ENCODE measurements at regions not wholly inside any gene's neighbourhood (a gene's known extent, or its start where the extent isn't known, plus 50 kb on each side); places are given as distances from the start of the nearest gene placed in this dataset.
"Not testable (repeated sequence)": the region's sequence is repeated elsewhere in the genome, so short reads cannot be mapped to it uniquely, and the experiment has no call there.

DNA sequence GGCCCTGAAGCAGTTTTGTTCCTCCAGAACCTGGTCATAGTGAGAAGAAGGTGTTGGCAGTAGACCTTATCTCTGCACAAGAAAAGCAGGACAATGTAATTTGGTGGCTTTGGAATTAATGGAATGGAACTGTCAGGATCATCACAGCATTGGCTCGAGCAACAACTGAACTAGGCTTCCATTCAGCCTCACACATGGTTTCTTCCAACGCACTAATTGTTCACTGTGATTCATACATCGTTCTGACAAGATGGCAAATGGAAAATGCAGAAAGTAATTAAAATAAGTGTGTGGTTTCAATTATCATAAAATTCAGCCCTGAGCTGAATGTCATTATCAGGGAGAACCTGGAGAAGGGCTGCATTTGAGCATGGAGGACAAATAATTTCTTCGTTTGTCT is 80.6 kb downstream of the MFSD1 start:
- no peak for DNase-seq

DNA sequence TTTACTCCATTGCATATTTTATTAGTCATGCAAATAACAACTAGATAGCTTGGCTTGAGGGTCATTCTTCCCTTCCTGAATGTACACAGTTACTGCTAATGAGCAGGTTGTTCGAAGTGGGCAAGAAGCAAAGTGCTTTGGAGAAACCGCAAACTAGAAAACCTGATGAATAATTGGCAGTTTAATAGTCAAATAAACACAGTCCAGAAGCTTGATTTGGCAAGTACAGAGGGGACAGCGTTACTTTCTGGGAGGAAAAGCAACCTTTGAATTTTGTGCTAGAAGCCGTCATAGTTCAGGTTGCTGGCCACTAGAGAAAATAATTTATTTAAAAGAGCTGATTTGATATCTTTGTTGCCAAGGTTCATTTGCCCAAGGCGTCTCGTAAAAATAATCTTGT is 94.9 kb downstream of the MFSD1 start:
- DNase-seq = no peak

DNA sequence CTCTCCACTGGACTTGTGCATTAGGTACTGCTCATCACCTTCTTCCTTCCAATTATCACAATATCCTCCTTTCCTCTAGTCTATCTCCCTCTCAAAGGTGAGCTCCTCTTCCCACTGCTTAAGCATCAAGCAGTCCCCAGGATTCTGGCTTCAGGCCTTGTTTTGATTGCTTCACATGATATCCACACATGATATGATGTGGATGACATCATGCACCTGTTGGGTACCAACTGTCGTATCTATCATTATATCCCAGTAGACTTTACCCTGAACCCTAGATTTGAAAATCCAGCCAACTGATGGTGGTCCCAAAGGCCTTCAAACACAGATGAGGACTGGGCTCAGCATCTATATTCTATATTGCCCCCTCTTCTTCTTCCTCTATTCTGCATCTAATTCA is 104.9 kb downstream of the MFSD1 start:
- DNase-seq = no peak

DNA sequence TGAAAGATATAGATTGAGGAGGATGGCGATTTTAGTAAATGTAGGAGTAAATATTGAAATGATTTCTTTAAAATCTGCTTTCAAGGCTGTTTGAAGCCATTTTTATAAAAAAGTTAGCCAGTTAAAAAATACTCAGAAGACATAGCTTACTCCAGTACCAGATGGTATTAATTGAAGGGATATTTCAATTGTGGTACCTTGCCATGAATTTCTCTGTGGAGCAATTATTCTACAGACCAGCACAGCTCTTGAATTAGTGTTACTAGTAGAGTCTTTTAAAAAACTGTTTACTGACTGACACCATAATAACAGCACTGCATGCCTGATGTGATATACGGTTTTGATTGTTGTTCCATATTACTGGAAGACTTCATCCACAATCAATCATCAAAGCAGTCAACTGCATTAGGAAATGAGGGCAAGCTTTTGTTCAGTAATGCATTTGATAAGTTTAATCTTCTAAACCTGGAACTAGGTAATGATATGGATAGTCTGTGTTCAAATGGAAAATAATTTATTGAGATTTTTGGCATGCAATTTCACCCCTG is 106.4 kb downstream of the MFSD1 start:
- no peak for DNase-seq

GRCh38 chr3:158909870-158910269 is 108.0 kb downstream of the MFSD1 start:
- no peak for DNase-seq

GRCh38 chr3:158911586-158911985 is 109.7 kb downstream of the MFSD1 start:
- no peak for DNase-seq

DNA sequence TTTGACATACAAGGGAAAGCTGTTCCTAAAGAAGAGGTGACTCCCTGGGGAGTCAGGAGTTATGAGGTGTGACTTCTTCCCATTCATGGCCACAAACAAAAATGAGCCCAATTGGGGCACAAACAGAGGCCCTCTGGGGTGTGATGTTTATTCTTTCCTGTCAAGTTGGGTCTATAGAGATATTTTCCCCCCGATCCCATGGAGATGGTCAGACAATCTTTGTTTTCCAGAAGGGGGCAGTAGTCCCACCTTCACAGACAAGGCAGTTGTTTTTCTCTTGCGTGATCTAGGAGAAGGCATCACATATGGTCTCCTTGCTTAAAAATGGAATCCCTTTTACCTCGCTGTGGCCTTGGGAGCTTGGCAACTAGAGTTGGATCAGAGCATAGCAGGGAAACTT is 110.3 kb downstream of the MFSD1 start:
- DNase-seq = no peak

DNA sequence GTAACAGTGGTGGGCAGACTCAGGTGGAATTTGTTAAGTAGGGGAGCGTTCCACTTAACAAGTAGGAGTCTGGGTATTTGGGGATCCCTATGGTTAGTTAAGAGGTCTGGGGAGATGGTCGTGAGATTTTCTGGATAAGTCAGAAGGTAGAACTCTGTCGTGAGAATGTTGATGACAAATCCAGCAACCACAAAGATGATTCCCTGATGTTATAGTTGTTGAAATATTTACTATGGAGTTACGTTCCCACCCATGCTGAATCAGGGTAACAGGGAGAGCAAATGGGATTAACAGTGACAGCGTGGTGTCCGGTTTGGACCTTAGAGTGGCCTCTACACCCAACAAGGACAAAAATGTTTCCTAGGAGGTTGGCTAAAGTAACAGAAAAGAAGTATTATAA is 110.8 kb downstream of the MFSD1 start:
- no peak for DNase-seq

DNA sequence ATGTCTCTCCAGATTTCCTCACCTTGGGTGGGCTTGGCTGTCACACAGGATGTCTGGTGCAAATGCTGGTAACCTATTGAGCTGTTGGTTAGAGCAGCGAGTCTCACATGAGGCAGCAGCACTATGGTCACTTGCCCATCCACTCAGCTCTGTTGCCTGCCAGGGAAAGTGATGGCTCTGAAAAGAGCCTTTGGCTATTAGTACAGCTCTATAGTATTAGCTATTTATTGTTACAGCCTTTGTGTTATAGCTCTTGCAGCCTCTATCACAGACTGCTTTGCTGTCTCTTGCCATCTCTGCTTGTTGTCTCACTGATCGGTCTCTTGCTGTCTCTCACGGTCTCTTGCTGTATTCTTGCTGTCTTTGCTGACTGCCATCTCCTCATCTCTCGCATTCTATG is 114.3 kb downstream of the MFSD1 start:
- DNase-seq = no peak

GRCh38 chr3:158918008-158918407 is 116.2 kb downstream of the MFSD1 start:
- DNase-seq = peak in 1 of 2 donors; percentile 24

DNA sequence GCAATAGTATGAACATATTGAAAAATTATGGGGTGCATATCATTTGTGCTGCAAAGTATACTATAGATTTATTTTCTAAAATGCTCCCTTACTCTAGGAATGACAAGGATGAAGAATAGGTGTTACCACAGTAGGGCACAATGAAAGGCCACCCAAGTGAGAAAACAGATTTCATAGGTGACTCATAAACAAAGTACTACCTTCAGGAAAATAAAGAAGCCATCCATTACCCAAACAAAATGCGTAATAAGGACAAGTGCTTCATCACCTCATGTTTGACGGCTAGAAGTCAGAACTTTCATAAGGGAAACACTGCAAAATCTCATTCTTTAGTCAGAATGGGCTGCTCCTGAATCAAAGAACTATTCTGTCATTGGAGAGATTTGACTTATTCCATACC is 116.6 kb downstream of the MFSD1 start:
- DNase-seq = no peak

DNA sequence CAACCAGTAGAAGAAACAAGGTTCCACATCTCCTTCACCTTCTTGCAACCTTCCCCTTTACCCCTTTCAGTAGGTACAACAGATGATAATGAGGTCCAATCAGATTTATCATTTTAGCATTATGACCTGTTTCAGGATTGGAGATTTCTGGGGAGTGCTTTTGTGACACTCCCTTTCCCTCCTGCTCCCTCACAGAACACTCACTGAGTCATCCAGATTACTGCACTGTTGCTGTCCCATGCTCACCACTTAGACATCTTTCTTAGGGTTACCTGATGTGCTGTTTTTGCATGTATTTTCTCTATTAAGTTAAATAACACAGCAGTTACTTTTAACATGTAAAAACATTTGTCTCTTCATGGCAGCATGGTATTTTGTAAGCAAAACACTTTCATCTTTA is 118.5 kb downstream of the MFSD1 start:
- no peak for DNase-seq

DNA sequence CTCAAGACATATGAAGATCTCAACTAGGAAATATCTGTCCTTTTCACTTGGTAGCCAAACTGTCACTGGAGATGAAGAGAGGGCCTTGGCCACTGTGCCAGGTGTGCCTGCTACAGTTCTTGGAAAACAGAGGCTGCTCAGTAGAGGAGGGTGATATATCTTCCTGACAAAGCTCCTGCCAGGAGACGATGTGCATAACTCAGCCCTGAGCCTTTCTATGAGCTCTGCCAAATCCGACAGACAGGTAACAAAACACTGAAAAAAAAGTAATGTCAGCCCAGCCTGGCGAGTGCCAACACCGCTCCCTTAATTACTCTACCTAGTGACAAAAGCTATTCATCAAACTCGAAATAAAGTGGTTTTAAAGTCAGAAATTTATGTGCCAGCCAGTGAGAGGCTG is 123.2 kb downstream of the MFSD1 start:
- no peak for DNase-seq

DNA sequence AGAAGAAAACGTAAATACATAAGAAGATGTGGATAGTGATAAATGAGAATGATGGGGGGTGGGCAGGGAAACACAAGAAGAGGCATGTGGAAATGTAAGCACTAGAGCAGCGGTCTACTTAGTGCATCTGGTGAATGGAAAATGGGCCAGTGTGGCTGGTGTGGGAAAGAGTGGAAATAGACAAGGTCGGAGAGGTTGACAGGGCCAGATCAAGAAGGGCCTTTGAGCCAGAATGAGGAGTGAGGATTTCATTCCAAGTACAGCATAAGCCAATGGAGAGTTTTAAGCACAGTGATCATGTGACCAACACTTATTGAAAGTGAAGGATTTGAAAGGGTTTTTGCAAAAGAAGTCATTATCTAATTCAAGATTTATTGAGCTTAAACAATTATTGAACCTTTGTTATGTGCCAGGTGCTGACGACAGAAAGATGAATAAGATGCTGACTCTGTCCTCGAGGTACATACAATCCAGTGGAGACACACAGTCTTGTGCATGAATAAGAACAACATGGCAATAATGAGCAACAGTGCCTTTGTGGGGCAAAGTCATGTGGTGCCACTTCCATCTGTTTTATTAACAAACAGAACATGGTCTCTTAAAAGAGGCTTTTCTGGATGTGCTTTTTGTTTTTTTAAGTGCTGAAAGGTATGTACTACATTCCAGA is 124.1 kb downstream of the MFSD1 start:
- DNase-seq = no peak

DNA sequence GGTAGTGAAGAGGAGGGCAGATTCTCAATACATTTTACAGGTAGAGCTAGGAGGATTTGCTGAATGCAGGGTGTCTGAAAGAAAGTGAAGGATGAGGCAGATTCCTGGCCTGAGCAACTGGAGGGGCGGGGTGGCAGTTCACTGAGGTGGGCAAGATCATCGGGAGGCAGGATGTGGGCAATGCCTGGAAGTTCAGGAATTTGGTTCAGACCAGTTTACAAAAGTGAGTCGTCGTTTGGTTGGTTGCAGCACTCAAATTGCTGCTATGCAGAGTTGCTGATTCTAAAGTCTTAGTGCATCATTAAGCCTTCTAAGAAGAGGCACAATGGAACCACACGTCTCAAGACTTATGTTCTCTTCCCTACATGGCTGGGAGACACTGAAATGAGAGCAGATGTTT is 134.0 kb downstream of the MFSD1 start:
- no peak for DNase-seq

DNA sequence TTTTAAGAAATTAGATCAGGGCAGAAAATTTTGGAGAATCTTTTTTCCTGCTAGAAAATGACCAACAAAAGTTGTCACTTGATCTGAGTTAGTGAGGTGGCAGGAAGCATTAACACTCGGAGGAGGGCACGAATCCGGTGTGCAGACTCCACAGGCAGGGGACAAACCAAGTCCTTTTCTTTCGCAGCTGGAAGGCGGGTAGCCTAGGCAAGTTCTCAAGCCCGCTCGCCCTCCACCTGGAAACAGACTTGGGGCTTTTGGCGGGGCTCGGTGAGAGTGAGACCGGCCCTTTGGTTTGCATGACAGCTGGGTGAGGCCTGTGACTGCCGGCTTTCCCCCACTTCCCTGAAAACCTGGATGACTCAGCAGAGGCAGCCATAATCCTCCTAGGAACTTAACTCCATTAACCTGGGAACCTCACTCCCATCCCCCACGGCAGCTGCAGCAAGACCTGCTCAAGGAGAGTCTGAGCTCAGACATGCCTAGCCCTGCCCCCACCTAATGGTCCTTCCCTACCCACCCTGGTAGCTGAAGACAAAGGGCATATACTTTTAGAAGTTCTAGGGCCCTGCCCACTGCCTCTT is 134.8 kb downstream of the MFSD1 start:
- no peak for DNase-seq

DNA sequence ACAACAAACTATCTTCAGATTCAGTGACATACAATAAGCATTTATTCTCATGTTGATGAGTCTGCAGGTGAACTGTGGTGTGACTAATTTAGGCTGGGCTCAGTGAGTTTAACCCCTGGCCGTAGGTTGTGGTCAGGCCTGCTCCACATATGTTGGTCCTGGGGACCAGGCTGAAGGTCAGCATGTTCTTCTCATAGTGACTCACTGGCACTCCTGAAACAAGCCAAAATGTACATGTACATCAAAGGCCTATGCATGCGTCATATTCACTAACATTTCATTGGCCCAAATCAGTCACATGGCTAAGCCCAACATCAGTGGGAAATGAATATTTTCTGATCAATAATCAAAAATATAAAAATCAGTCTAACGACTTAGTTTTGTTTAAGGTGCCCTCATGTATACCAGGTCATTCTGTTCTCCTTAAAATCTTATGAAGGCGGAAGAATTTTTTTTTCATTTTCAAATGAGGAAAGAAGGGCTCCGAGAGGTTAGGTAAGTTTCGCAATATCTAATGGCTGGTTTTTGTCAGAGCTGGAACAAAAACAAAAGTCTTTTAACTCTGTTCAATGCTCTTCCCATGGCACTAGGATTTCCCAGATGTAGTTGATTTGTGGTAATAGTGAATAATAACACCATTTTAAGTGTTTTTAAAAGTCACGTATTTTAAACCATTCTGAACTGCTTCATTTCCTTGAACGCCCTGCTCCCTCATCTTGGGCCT is 148.5 kb downstream of the MFSD1 start:
- no peak for DNase-seq

- no peak for DNase-seq
Measured at GRCh38 chr3:158953131-158953530, 151.3 kb downstream of the MFSD1 start.

- DNase-seq = no peak
Measured at GRCh38 chr3:158954420-158954819, 152.6 kb downstream of the MFSD1 start.

DNA sequence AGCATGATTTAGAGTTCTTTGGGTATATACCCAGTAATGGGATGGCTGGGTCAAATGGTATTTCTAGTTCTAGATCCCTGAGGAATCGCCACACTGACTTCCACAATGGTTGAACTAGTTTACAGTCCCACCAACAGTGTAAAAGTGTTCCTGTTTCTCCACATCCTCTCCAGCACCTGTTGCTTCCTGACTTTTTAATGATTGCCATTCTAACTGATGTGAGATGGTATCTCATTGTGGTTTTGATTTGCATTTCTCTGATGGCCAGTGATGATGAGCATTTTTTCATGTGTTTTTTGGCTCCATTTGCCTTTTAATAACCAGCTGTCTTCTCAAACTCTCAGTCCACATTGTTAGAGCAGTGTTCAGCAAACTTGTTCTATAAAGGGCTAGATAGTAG is 155.9 kb downstream of the MFSD1 start:
- DNase-seq = not testable (repeated sequence)

GRCh38 chr3:158958873-158959272 is 157.0 kb downstream of the MFSD1 start:
- no peak for DNase-seq

DNA sequence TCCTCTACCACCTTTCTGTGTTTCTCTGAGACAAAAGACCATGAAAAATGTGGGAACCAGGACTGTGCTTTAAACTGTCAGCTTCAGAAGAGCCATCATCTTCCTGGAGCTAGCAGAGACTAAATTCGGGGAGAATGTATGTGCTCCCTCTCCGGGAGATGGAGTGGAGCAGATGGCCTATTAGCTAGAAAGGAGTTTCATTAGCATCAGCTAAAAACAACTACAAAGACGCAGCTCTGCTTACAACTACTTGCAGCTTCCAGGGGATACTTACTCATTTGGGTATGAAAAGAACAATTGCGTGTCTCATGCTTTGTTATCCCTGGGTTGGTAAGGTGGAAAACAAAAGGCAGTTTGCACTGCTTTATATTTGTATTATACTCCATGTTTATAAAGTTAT is 159.6 kb downstream of the MFSD1 start:
- DNase-seq = no peak

GRCh38 chr3:158961911-158962310 is 160.1 kb downstream of the MFSD1 start:
- DNase-seq = no peak

GRCh38 chr3:158970006-158970405 is 168.2 kb downstream of the MFSD1 start:
- DNase-seq = no peak

Measured in stimulated activated CD4-positive, alpha-beta T cell treated with anti-CD3 and anti-CD28 coated beads, Interleukin-2, amount 100 ng/mL, for 24 hours (primary cell).